Activated effector memory CD4-positive, alpha-beta T cell treated with Interleukin-2 at 50 U/mL for 16 hours (primary cell): ENCODE measurements at regions not wholly inside any gene's neighbourhood (a gene's known extent, or its start where the extent isn't known, plus 50 kb on each side); places are given as distances from the start of the nearest gene placed in this dataset.
"Not testable (repeated sequence)": the region's sequence is repeated elsewhere in the genome, so short reads cannot be mapped to it uniquely, and the experiment has no call there.

Source experiments
- DNase-seq: peaks from one replicate; pipeline ENCODE4 v3.0.0-alpha.2; 2020

GRCh38 chr7:68206946-68207485 lies 1210.4 kb downstream of the TYW1 start:
- no peak for DNase-seq

- DNase-seq, result no peak
These were observed 1211.0 kb downstream of the TYW1 start for GRCh38 chr7:68207676-68208075.

GRCh38 chr7:68209486-68209885 lies 1212.9 kb downstream of the TYW1 start:
- no peak for DNase-seq

GRCh38 chr7:68213838-68214237 lies 1217.2 kb downstream of the TYW1 start:
- no peak for DNase-seq

GRCh38 chr7:68216051-68216450 lies 1219.4 kb downstream of the TYW1 start:
- no peak for DNase-seq

- DNase-seq, result no peak
These were observed 1220.8 kb downstream of the TYW1 start for GRCh38 chr7:68217426-68217825.

- DNase-seq, result no peak
These were observed 1221.8 kb downstream of the TYW1 start for GRCh38 chr7:68218461-68218860.

- DNase-seq, result no peak
These were observed 1225.7 kb downstream of the TYW1 start for GRCh38 chr7:68222311-68222710.

- DNase-seq, result no peak
These were observed 1227.6 kb downstream of the TYW1 start for GRCh38 chr7:68224041-68224741.

- DNase-seq, result not testable (repeated sequence)
These were observed 1234.4 kb downstream of the TYW1 start for GRCh38 chr7:68231011-68231410.

GRCh38 chr7:68235937-68236336 lies 1239.3 kb downstream of the TYW1 start:
- DNase-seq, result no peak

- DNase-seq, result no peak
These were observed 1241.7 kb downstream of the TYW1 start for GRCh38 chr7:68238204-68238805.

GRCh38 chr7:68243128-68243527 lies 1246.5 kb downstream of the TYW1 start:
- DNase-seq, result no peak

- DNase-seq, result no peak
These were observed 1247.8 kb downstream of the TYW1 start for GRCh38 chr7:68244389-68244788.

- no peak for DNase-seq
These were observed 1249.1 kb downstream of the TYW1 start for GRCh38 chr7:68245688-68246087.

- DNase-seq, result no peak
These were observed 1249.6 kb downstream of the TYW1 start for GRCh38 chr7:68246189-68246633.

- no peak for DNase-seq
These were observed 1250.5 kb downstream of the TYW1 start for GRCh38 chr7:68247126-68247525.

GRCh38 chr7:68247571-68247970 lies 1250.9 kb downstream of the TYW1 start:
- no peak for DNase-seq

- DNase-seq, result no peak
These were observed 1252.3 kb downstream of the TYW1 start for GRCh38 chr7:68248973-68249372.

GRCh38 chr7:68249611-68250010 lies 1253.0 kb downstream of the TYW1 start:
- no peak for DNase-seq

- DNase-seq, result no peak
These were observed 1253.5 kb downstream of the TYW1 start for GRCh38 chr7:68250143-68250542.

- DNase-seq, result not testable (repeated sequence)
These were observed 1258.2 kb downstream of the TYW1 start for GRCh38 chr7:68254815-68255214.

- no peak for DNase-seq
These were observed 1259.7 kb downstream of the TYW1 start for GRCh38 chr7:68256295-68256694.

- no peak for DNase-seq
These were observed 1262.0 kb downstream of the TYW1 start for GRCh38 chr7:68258609-68259008.

GRCh38 chr7:68265258-68265657 lies 1268.6 kb downstream of the TYW1 start:
- DNase-seq, result no peak
